Middle frontal gyrus (tissue), 1 donor: ENCODE measurements at regions not wholly inside any gene's neighbourhood (a gene's known extent, or its start where the extent isn't known, plus 50 kb on each side); places are given as distances from the start of the nearest gene placed in this dataset.
"Not testable (repeated sequence)": the region's sequence is repeated elsewhere in the genome, so short reads cannot be mapped to it uniquely, and the experiment has no call there.

ENCODE experiments used
- DNase-seq: peaks from one replicate; pipeline ENCODE4 v3.0.0-alpha.2; 2015; ENCODE audit warnings: low spot score; ENCODE audit errors: extremely low spot score

DNA sequence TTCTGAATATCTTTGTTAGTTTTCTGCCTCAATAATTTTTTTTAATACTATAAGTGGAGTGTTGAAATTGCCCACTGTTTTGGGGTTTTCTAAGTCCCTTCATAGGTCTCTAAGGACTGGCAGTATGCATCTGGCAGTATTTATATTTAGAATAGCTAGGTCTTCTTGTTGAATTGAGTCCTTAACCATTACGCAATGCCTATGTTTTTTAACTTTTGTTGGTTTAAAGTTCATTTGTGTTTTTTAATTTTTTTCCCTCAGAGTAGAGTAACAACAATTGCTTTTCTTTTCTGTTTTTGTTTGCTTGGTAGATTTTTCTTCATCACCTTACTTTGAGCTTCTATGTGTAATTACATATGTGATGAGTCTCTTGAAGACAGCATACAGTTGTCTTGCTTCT is 375.9 kb upstream of the EYS start:
- no peak for DNase-seq

DNA sequence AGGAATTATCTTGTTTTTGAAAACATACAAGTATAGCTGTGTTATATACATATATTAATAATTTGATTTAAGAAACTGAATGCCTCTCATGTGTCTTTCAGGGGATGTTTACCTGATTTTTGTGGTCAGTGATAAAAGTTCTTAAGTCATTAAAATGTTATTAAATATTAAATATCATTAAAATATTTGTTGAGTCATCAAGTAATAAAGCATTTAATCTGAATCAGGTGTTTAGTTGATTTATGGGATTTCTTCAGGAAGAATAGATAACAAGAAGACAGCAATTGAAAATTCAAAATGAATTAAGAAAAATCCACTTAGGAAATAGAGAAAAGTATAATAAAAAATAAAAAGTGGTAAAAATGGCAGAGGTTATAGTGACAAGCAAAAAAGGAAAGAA is 361.9 kb upstream of the EYS start:
- DNase-seq: no peak

DNA sequence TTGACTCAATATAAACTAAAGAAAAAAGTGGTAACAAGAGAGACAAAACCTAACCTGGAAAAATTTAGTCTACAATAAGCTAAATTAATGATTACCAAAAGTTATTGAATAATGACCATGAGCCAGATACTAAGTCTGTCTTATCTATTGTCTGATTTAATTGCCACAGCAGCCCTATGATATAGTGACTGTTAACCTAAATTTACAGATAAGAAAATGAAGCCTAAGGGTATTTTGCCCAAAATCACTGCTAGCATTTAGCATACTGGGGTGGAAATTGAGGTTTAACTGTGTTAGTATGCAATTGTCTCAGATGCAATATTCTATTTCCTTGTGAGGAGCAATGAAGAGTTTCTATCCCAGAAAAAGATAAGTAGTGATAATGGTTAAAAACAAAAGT is 361.0 kb upstream of the EYS start:
- no peak for DNase-seq

DNA sequence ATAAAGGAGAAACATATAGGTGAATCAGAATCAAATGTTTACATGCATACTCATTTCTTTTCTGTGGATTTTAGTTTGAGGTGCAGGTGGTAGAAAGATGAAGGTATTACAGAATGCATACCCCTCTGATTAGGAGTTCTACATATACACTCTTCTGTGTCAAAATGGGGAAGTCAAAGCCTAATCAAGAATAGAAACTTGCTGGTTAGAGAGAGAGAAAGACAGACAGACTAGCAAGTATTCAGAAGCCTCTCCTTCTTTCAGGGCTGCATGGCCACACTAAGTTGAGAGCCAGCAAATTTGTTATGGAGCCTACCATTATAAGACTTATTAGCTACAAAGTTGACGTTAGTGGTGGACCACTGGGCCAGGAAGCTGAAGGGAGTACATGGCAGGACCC is 358.3 kb upstream of the EYS start:
- DNase-seq: no peak

- no peak for DNase-seq
Observed at GRCh38 chr6:66057034-66057433, 350.0 kb upstream of the EYS start.

- no peak for DNase-seq
Observed at GRCh38 chr6:66054967-66055366, 347.9 kb upstream of the EYS start.

- no peak for DNase-seq
Observed at GRCh38 chr6:66051812-66052211, 344.8 kb upstream of the EYS start.

DNA sequence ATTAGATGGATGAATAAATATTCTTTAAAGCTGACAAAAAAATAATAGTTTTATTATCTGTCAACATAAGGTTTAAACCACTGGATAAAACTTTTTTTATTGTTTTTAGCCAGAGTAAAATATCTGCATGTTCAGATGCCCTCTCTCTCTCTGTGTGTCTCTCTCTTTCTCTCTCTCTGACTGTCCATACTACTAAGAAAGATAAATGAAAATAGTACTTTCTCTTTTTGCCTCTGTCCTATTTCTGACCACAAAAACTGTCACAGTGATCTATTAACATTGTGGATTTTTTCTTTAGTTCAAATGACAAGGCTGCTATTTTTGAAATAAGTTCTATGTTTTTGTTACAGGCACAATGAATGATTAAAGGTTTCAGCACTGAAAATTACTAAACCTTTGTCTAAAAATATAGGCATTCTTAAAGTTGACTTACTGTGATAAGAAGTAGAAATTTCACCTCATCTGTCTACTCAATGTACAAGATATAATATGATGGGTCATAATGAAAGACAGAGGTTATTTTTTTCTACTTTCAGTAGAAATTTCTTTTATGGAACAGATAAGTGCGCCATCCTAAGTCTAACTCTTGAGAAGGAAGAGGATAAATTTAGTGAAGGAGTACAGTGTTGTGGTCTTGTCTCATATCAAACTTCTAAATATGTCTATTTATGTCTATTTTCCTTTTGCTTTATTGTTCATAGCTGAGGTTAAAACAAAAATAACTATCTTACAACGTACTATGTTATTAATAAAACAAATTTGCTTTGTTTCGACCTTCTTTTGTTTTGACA is 341.9 kb upstream of the EYS start:
- no peak for DNase-seq

DNA sequence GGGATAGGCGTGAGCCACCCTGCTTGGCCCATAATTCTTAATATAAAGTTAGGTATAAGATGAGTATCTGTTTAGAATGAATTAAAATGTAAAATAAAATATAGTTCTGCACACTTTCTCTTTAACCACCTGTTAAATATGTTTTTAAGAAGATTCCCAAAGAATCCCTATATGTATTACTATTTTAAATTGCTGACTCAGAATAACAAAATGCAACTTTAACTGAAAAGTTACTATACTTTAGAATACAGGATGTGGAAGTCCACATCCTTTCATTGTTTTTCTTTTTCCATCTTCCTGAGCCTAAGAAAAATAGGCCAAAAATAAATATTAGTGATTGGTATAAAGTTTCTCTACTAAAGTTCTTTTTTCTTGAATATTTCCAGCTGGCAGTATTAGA is 325.6 kb upstream of the EYS start:
- no peak for DNase-seq

GRCh38 chr6:66029391-66029790 is 322.4 kb upstream of the EYS start:
- no peak for DNase-seq

GRCh38 chr6:65999288-65999791 is 292.3 kb upstream of the EYS start:
- no peak for DNase-seq

GRCh38 chr6:65998544-65998943 is 291.5 kb upstream of the EYS start:
- DNase-seq: no peak

DNA sequence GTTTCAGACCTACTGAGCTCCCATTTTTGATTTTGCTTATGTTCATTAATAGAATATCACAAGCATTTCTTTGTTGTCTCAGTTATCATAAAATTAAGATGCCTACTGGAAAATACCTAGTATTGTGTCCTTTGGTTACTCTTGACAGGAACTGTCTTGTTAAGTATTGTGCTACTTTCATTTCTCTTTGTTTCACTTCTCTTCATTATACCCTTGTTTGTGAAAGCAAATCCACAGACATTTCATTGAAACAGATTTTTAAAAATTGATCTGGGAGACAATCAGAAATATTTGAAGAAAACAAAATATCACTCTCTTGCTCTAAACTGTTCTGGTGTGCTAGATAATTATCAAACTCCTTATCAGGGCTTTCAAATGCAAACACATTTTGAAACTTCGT is 290.5 kb upstream of the EYS start:
- DNase-seq: no peak

DNA sequence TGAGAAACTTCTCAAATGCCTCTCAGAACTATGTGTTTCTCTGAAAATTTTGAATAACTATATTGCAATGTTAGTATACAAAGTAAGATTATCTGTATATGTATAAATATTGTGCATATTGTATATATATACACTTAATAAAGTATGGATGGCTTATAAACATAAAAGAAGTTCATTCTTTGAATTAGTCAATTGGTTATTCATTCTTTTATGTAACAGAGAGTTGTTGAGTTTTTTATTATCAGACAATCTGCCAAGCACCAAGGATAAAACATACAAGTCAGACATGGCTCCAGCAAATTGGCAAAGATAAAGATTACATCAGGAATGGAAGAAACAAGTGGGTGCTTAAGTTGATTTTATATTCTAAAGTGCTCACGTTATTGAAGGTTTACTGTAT is 289.1 kb upstream of the EYS start:
- no peak for DNase-seq

DNA sequence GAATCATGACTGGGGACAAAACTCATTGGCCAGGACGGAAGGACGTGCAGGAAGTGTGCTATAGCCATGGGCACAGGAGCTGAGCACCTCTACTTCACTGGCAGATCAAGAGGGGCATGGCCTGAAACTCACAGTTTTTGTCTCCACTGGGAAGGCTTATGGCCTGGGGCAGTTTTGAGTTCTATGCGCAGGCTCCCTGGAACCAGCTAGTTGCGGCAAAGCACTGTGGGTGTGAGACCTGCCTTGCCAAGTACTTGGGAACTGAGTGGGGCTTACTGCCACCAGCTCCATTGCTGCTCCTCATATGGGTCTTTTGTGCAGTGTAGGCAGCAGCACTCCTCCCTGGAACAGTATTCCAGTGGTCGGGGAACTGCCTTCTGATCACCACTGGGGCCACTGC is 282.6 kb upstream of the EYS start:
- no peak for DNase-seq

DNA sequence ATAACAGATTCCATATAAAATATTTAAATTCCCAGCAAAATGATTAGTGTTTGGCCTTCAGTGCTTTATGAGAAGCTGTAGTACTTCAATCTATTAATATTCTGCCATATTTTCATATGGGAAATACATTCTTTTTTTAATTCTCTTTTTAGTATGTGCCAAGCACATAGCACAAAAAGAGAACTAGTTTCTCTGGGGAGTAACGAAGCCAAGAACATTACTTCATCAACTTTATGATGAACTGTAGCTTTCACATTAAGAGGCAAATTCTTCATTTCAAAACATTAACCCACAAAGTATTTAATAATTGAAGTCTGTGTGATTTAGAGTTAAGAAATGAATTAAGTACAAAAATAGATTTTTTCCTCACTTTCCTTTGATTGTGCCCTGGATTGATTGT is 281.0 kb upstream of the EYS start:
- no peak for DNase-seq

DNA sequence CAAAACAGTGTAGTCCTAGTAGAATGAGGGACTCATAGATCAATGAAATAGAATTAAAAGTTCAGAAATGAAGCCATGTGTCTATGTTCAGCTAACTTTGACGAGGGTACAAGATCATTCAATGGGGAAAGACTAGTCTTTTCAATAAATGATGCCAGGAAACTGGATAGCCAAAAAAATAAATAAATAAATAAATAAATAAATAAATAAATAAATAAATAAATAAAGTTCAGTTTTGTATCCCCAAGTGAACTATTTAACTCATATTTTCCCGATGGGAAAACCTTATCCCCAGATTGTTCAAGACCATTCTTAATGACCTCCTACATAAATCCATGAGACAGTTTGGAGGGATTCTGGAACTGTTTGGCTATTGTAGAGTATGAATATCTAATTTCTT is 277.1 kb upstream of the EYS start:
- DNase-seq: no peak

- DNase-seq: no peak
Observed at GRCh38 chr6:65979120-65979519, 272.1 kb upstream of the EYS start.

DNA sequence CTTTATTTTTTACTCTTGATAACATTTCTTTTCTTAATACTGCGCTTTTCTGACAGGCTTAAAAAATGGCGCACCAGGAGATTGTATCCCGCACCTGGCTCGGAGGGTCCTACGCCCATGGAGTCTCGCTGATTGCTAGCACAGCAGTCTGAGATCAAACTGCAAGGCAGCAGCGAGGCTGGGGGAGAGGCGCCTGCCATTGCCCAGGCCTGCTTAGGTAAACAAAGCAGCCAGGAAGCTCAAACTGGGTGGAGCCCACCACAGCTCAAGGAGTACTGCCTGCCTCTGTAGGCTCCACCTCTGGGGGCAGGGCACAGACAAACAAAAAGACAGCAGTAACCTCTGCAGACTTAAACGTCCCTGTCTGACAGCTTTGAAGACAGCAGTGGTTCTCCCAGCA is 264.2 kb upstream of the EYS start:
- not testable (repeated sequence) for DNase-seq

DNA sequence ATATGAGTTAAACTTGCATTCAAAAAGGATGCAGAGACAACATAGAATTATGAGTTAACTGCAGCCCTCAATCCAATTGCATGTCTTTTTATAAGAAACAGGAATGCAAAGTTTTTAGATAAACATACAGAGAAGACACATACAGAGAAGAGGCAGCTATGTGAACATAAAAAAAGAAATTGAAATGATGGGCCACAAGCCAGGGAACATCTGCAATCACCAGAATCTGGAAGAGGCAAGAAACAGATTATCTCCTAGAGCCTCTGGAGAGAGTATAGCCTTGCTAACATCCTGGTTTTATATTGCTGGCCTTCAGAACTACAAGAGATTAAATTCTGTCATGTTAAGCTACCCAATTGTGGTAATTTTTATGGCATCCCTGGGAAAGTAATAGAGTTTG is 257.2 kb upstream of the EYS start:
- DNase-seq: no peak

- DNase-seq: no peak
Observed at GRCh38 chr6:65955034-65955433, 248.0 kb upstream of the EYS start.

GRCh38 chr6:65948062-65948461 is 241.0 kb upstream of the EYS start:
- DNase-seq: no peak

GRCh38 chr6:65943548-65943947 is 236.5 kb upstream of the EYS start:
- no peak for DNase-seq

DNA sequence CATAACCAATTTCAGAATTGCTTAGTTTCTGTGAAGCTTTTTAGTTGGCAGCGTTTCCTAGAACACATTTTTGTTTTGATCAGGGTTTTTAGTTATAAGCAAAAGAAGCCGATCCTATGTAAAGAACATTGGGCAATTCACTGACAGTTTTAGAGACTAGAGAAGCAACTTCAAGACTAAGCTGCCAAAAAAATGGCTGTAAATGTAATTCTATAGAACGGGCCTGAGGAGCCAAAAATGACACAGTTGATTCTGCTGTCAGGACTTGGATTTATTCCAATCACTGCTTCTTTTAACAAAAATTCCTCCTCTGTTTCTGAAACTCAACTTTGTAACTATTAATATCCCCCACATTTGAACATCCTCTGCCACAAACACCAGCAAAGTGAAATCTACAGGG is 236.0 kb upstream of the EYS start:
- DNase-seq: peak; percentile 28
